OCI-LY7 (cell line): ENCODE measurements at regions not wholly inside any gene's neighbourhood (a gene's known extent, or its start where the extent isn't known, plus 50 kb on each side); places are given as distances from the start of the nearest gene placed in this dataset.

Experiments used
- CTCF ChIP-seq: fragments of 200-600 bp; sonication (generic); conservative IDR thresholded peaks from 2 replicates; pipeline ENCODE4 v1.5.1; 2014; ENCODE audit warnings: mild to moderate bottlenecking, antibody characterized with exemption, low read length, moderate library complexity, mixed read lengths
- EZH2phosphoT487 ChIP-seq: fragments of 200-600 bp; sonication (generic); IDR thresholded peaks from 2 replicates; pipeline ENCODE4 v1.6.1; 2018; ENCODE audit warnings: low read depth, borderline replicate concordance, mild to moderate bottlenecking, mixed run types, antibody characterized with exemption, low read length, moderate library complexity, mixed read lengths

GRCh38 chr11:96540875-96541274 lies 151.1 kb downstream of the JRKL start:
- no peak for TF ChIP-seq CTCF
- TF ChIP-seq EZH2phosphoT487: no peak
